HG03175 (cell line): ENCODE measurements at regions not wholly inside any gene's neighbourhood (a gene's known extent, or its start where the extent isn't known, plus 50 kb on each side); places are given as distances from the start of the nearest gene placed in this dataset.
A peak's percentile ranks its signal among the peaks of the same experiment; 100 is the strongest.

ENCODE experiments used
- ATAC-seq: cut with Tn5 transposase; IDR thresholded peaks from one replicate; pipeline ENCODE4 v1.9.1; 2021; ENCODE audit warnings: mild to moderate bottlenecking, moderate library complexity; ENCODE audit not compliant: unreplicated experiment

DNA sequence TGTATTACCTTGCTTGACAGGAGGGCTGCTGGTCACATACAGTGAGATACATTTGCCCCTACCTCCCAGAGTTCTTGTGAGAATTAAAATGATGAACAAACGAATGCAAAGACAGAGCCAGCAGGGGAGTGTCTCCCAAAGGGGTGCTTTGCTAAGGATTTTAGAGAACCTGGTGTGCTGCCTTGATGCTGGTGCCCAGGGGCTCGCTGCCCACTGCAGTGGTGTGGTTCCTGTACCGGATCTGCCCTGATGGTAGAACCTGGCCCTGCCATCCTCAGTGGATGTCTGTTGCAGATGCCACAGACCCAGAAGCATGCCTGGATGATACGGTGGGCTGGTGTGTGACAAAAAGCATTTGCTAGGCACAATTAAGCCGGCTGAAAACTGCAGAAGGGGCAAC lies 414.8 kb upstream of the HS6ST1 start:
- peak; percentile 5 for ATAC-seq

DNA sequence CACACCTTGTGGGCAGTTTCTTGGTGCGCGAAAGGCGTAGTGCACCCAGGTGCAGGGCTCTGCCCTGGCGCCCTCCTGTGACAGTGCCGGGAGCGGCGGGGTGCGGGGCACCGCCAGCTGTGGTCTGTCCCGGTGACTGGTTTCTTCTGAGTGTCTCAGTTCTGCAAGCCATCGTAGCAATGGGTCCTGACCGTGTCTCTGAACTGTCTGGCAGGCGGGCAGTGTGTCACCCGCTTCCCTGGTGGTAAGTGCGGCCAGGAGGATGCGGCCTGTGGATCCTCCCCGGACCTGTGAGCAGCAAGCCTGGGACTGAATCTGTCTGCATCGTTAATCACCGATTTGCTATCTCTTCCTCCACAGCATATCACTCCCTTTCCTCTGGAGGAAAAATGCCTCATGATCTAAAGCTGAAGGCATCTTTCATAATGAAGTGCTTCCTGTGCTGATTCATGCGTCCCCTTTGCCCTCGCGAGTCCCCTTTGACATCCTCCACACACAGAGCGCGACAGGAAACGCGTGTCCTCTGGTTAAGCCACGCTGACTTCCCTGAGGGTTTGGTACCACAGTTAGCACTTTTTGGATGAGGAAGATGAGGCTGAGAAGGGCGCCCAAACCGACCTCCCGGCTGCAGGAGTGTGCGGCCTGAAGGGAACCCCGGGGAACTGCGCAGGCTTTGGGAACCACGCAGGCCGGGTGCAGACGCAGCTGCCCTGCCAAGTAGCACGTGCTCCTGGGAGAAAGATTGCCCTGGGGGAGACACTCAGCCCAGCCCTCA lies 416.0 kb upstream of the HS6ST1 start:
- ATAC-seq: peak; percentile 35

GRCh38 chr2:128735296-128735960 lies 416.8 kb upstream of the HS6ST1 start:
- no peak for ATAC-seq

DNA sequence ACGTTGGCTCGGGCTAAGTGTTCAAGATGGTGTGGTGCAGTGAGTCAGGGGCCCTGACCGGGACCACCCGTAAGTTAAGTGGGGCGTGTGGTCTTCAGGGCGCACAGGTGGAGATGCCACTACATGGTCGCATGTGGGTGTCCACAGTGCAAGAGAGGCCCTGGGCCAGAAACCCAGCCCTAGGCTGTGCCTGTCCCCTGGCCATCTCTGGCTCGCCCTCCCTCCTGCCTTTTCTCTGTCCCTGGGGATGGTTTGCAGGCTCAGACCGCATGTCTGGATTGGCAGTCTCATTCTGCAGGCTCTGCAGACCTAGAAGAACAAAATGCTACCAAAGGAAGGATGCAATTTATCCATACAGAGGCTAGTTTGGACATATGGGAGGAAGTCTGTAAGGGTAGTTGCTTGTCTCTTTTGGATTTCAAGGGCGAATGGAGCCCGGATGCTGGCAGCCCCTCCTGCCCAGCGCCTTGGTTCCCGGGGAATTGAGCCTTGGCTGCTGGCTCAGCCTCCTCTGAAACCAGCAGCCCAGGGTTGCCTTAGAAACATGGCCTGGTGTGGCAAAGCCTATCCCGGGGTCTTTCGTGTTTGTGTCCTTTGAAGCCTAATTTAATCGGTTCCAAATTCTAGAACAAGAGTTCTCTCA lies 417.5 kb upstream of the HS6ST1 start:
- ATAC-seq: no peak

- peak; percentile 43 for ATAC-seq
Measured at GRCh38 chr2:128736689-128737545, 418.2 kb upstream of the HS6ST1 start.

DNA sequence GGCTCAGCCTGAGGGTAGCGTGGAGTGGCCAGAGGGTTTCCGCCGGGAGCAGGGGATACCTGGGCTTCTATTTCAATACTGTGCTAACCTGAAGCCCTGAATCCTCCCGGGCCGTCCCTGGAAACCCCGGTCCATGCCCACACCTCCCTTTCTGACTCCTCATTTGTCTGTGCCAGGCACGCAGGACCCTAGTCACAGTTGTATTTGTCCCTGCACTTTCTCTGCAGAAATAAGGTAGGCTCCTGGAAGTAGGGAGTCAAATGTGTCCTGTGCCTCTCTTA lies 418.8 kb upstream of the HS6ST1 start:
- ATAC-seq: no peak

DNA sequence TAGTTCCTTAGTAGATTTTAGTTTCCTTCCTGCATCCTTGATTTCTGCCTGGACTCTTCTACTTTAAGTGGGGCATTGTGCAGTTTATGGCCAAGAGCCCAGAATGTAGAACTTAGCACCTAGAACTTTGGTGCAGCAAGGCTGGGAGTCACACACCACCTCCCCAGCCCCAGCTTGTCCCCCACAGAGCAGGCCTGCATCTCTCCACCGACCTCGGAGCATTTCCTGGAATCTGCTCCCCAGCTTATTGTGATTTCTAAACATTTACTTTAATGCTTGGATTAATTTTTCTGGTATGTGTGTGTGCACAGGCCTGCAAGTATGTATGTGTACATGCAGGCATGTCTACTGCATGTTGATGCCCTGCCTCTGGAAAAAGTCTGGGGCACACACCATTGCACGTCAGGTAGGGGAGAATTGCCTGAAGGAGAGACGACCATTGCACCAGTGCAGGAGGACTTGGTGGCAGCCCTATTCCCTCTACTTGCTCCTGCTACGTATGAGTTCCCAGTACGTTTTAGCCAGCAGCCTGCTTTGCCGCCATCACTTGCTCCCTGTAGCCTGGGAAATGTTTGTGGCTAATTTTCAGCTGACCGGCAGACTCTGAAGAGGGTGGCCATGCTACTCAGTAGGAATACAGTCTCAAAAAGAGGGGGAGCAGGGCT lies 419.9 kb upstream of the HS6ST1 start:
- ATAC-seq: no peak

- ATAC-seq: no peak
Measured at GRCh38 chr2:128742467-128742866, 423.8 kb upstream of the HS6ST1 start.

GRCh38 chr2:128745946-128746345 lies 427.3 kb upstream of the HS6ST1 start:
- ATAC-seq: no peak

- ATAC-seq: no peak
Measured at GRCh38 chr2:128746356-128746755, 427.7 kb upstream of the HS6ST1 start.

GRCh38 chr2:128748336-128748735 lies 429.7 kb upstream of the HS6ST1 start:
- no peak for ATAC-seq

DNA sequence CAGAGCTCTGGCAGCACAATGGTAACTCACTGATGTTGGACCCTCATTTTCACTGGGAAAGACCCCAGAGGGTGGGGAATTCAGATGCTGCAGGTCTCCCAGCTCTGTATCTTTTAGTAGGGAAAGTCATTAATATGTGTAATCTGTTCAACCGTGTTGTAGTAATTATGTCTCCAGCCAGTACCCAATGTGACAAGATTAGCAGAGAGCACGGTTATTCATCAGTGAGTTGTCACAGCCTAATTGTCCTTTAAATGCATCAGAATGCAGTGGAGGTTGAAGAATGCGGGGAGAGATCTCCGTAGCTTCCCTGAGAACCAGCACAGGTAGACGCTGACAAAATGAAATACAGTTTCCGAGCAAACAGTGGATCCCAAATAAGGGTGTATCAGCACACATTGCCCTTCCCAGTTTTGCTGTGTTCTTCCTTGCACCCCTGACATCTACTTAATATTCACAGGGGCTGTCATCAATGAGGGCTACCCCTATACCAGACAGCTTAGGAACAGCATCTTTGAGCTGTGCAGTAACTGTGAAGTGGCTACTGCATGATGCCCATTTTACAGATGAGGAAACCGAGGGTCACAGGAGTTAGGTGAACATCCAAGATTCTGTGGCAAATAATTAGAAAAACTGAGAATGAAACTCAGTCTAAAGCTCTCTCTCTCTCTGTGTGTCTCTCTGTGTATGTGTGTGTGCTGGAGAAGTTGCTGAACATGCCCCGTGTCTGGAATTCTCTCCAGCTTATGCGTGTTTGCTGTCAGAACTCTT lies 430.4 kb upstream of the HS6ST1 start:
- no peak for ATAC-seq

- no peak for ATAC-seq
Measured at GRCh38 chr2:128750328-128751165, 431.9 kb upstream of the HS6ST1 start.

- no peak for ATAC-seq
Measured at GRCh38 chr2:128751746-128752145, 433.1 kb upstream of the HS6ST1 start.

GRCh38 chr2:128752691-128753263 lies 434.1 kb upstream of the HS6ST1 start:
- no peak for ATAC-seq

DNA sequence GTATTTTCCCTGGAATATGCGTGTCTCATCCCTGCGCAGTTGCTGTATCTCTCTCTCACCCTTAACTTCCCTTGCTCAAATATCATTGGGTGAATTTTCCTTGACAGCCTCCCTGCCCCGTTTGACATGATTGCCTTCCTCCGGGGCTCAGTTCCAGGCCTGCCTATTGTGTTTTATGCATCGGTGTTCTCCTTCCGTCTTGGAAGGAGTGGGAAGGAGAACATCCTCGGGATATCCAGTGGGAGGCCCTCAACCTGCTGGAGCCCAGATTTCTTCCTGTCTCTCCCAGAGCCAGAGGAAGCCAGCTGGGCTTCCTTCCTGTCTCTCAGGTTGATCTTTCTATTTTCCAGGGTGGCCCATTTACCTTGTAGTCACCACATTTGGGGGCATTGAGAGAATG lies 434.7 kb upstream of the HS6ST1 start:
- ATAC-seq: no peak

DNA sequence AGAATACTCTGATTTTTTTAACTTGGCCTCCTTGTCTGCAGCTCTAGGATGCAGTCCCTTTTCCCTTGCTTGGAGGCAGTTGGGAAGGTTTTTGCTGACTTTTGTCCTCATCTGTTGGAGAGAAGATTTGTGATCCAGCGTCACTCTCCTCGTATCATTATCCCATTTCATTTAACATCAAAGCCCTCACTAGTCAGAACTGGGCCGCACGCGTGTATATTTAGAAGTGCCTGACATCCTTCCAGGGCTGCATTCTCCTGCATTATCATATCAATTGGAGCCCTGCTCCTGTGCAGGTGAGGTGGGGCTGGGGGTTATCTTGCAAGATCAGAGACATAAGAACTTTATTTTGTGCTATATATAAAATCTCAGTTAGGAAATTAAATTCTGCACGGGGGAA lies 435.1 kb upstream of the HS6ST1 start:
- no peak for ATAC-seq

- ATAC-seq: peak; percentile 87
Measured at GRCh38 chr2:128754246-128754724, 435.6 kb upstream of the HS6ST1 start.
